ENCODE measurements at regions not wholly inside any gene's neighbourhood (a gene's known extent, or its start where the extent isn't known, plus 50 kb on each side); places are given as distances from the start of the nearest gene placed in this dataset.

DNA sequence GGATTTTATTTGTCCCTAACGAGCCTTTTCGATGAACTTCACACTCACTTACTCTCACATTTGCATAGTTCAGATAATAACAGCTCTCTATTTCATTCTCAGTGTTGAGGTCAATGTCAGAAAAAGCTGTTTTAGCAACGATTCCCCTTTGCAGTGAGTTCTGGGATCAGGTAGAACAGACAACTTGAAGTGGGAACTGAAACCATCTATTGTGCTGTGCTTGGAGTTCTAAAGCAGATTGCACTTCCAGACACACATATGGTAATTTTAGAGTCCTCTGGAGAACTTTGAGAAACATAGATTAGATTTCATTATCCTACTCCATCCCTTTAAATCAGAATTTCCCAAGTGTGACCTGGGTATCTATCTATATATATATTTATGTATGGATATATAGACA lies 124.6 kb upstream of the BLID start:
- no peak overlapping the region for H3K18ac ChIP-seq (ENCODE audit: extremely low read depth, low read length)
- H3K79me1 ChIP-seq (ENCODE audit: low read depth, low read length), result no peaks in the 10 kb centered on the region
- no peak overlapping the region for H2BK15ac ChIP-seq (ENCODE audit: low read length)
- no peaks in the 10 kb centered on the region for H4K20me1 ChIP-seq (replicated peaks in 1 of 2; ENCODE audit: control insufficient read depth in 1 of 2, insufficient read depth in 2 of 2, low read length in 2 of 2)
- H2BK12ac ChIP-seq (ENCODE audit: low read depth, low read length), result no peak overlapping the region
- H3K56ac ChIP-seq (replicated peaks; ENCODE audit: insufficient read length, low read depth, low read length), result no peak overlapping the region
- H3K4me1 ChIP-seq (replicated peaks in 1 of 4; ENCODE audit: control insufficient read depth in 3 of 4, insufficient read depth in 4 of 4, low read length in 3 of 4), result no peaks in the 10 kb centered on the region
- WGBS, 2 experiments (ENCODE audit: extremely low coverage in 1 of 2, insufficient coverage in 1 of 2, insufficient read length in 1 of 2, insufficient replicate concordance in 2 of 2, low coverage in 1 of 2, low lambda C conversion rate in 2 of 2, missing lambda C conversion rate in 1 of 2), result 89% methylated on average over 3 of the region's 3 CpGs; no CpG with 5 or more reads in 1 of the 2 experiments
- H3K36me3 ChIP-seq (ENCODE audit: control insufficient read depth in 2 of 4, insufficient read depth in 4 of 4, low read length in 3 of 4), result no peaks in the 10 kb centered on the region
- H3K23ac ChIP-seq (ENCODE audit: insufficient read length), result no peak overlapping the region
- no peak for DNase-seq (ENCODE audit: low read depth in 1 of 2, low spot score in 2 of 2)
- H2AK5ac ChIP-seq (ENCODE audit: low read depth, low read length), result no peak overlapping the region
- H3K79me2 ChIP-seq (ENCODE audit: control insufficient read depth in 1 of 2, insufficient read depth in 2 of 2, low read length in 2 of 2), result no peaks in the 10 kb centered on the region
- no peak overlapping the region for H3K27ac ChIP-seq (ENCODE audit: low read depth, low read length)
- no peak overlapping the region for H2AFZ ChIP-seq (ENCODE audit: low read length)
- H3K9me3 ChIP-seq (ENCODE audit: insufficient read depth in 2 of 2, low read depth in 1 of 2, low read length in 1 of 2), result no peaks in the 10 kb centered on the region
- H3K9ac ChIP-seq (replicated peaks in 1 of 4; ENCODE audit: extremely low read depth in 1 of 4, low read depth in 3 of 4, low read length in 3 of 4), result 0 out of 7 replicates have a peak overlapping the region, but pooled peaks of 1 of the 4 experiments have one; percentile 20
- no peak overlapping the region for H2BK120ac ChIP-seq (replicated peaks; ENCODE audit: low read depth, low read length)
- H3K4me3 ChIP-seq (ENCODE audit: extremely low read depth in 1 of 4, insufficient read depth in 2 of 4, low read depth in 3 of 4, low read length in 4 of 4), result no peak overlapping the region
- H4K5ac ChIP-seq (ENCODE audit: insufficient read length, low read depth, low read length), result no peak overlapping the region
- H4K8ac ChIP-seq (ENCODE audit: extremely low read depth, insufficient read depth, low read length), result no peak overlapping the region
- no peak overlapping the region for H4K91ac ChIP-seq (replicated peaks; ENCODE audit: insufficient read length, low read length)
- no peak overlapping the region for H2BK5ac ChIP-seq (ENCODE audit: low read depth, low read length)
- no peak for FAIRE-seq
- H3K14ac ChIP-seq (ENCODE audit: insufficient read length), result no peak overlapping the region
- H3K4me2 ChIP-seq (ENCODE audit: insufficient read depth in 1 of 2, low read depth in 2 of 2, low read length in 2 of 2), result no peak overlapping the region
- CTCF ChIA-PET (ENCODE audit: partially characterized antibody), result interaction anchor here (0.7 kb wide), 1 partner anchor 83 kb away, joined by 3 read pairs; no protein-coding TSS in a partner anchor
- H3K27me3 ChIP-seq (replicated peaks in 1 of 4; ENCODE audit: control insufficient read depth in 3 of 4, extremely low read depth in 1 of 4, insufficient read depth in 3 of 4, low read length in 3 of 4), result no peaks in the 10 kb centered on the region
- TF ChIP-seq, protein P1, sequence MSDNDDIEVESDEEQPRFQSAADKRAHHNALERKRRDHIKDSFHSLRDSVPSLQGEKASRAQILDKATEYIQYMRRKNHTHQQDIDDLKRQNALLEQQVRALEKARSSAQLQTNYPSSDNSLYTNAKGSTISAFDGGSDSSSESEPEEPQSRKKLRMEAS (IDR thresholded peaks at IDR 0.05), result no peak
- no peak for TF ChIP-seq RBBP5 (IDR thresholded peaks at IDR 0.05; ENCODE audit: borderline replicate concordance, low read depth, low read length)
- TF ChIP-seq SP4 (IDR thresholded peaks at IDR 0.05; ENCODE audit: low read length), result no peak
- TF ChIP-seq SIN3A (conservative IDR thresholded peaks at IDR 0.05 in 1 of 2, IDR thresholded peaks at IDR 0.05 in 1 of 2; ENCODE audit: low read depth in 1 of 2, low read length in 2 of 2), result no peak
- no peak overlapping the region for H2BK20ac ChIP-seq (ENCODE audit: low read length)
- POLR2A ChIA-PET (ENCODE audit: partially characterized antibody), result no interaction called here
- no peaks in the 10 kb centered on the region for H3K23me2 ChIP-seq (ENCODE audit: low read depth, low read length)
- no peak overlapping the region for H3K4ac ChIP-seq (replicated peaks; ENCODE audit: insufficient read length, low read depth, low read length)

Data from H1 (cell line).